ENCODE measurements at regions not wholly inside any gene's neighbourhood (a gene's known extent, or its start where the extent isn't known, plus 50 kb on each side); places are given as distances from the start of the nearest gene placed in this dataset.
"Not testable (repeated sequence)": the region's sequence is repeated elsewhere in the genome, so short reads cannot be mapped to it uniquely, and the experiment has no call there.

GRCh38 chr6:23656255-23657194 lies 469.5 kb upstream of the NRSN1 start:
- H3K36me3 Mint-ChIP-seq = no peaks in the 10 kb centered on the region
- H3K4me3 Mint-ChIP-seq = no peak overlapping the region

DNA sequence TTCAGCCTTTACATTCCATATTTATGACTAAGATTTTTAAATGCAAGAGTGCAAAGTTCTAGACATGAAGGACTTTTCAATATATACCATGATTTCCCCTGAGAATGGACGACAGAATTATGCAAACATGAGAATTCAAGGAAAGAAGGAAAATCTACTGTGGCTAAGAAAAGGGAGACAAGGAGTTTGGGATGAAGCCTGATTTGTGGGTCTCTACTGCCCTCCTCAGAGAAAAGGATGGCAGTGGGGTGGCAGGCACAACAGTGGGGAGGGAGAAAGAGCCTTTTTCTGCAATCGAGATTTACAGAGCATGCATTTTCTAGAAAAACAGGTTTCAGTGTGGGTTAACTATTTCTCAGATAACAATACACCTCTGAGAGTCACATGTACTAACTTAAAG lies 466.9 kb upstream of the NRSN1 start:
- no peaks in the 10 kb centered on the region for H3K27me3 Mint-ChIP-seq
- CTCF ChIA-PET = no interaction called here
- no peaks in the 10 kb centered on the region for H3K36me3 Mint-ChIP-seq
- H3K27ac Mint-ChIP-seq = no peak overlapping the region
- H3K9me3 Mint-ChIP-seq = peaks cover 6% of the 10 kb centered on the region
- H3K4me3 Mint-ChIP-seq = no peak overlapping the region
- no peak for DNase-seq
- no peaks in the 10 kb centered on the region for H3K4me1 Mint-ChIP-seq

More at GRCh38 chr6:23656255-23657194, 469.5 kb upstream of the NRSN1 start:
- no peak for DNase-seq
- CTCF ChIA-PET = no interaction called here
- Mint-ChIP-seq H3K4me1 (no peaks in the 10 kb centered on the region), H3K27me3 (no peaks in the 10 kb centered on the region), H3K9me3 (peaks cover 6% of the 10 kb centered on the region), H3K27ac (no peak overlapping the region)

DNA sequence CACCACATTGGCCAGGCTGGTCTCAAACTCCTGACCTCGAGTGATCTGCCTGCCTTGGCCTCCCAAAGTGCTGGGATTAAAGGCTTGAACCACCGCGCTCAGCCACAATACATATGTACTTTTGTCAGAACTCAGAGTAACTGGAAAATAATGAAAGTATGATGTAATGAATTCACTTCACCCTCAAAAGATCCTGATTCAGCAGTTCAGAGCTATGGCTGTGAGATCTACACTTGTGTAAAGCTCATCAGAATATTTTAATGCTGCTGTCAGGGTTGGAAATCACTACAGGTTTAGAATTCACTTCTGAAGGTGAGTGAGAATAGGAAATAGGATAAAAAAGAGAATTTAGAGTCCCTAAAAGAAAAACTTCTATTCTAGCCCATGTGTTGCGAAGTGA lies 464.5 kb upstream of the NRSN1 start:
- Mint-ChIP-seq H3K9me3 (peaks cover 11% of the 10 kb centered on the region), H3K4me1 (no peaks in the 10 kb centered on the region), H3K36me3 (no peaks in the 10 kb centered on the region), H3K27me3 (no peaks in the 10 kb centered on the region), H3K27ac (no peak overlapping the region), H3K4me3 (no peak overlapping the region)
- CTCF ChIA-PET = no interaction called here
- DNase-seq = no peak

- Mint-ChIP-seq H3K27ac (no peak overlapping the region), H3K36me3 (no peaks in the 10 kb centered on the region), H3K4me3 (no peak overlapping the region), H3K9me3 (peaks cover 15% of the 10 kb centered on the region), H3K27me3 (no peaks in the 10 kb centered on the region), H3K4me1 (no peaks in the 10 kb centered on the region)
- DNase-seq = no peak
- CTCF ChIA-PET = no interaction called here
Measured at GRCh38 chr6:23663096-23663495, 462.9 kb upstream of the NRSN1 start.

DNA sequence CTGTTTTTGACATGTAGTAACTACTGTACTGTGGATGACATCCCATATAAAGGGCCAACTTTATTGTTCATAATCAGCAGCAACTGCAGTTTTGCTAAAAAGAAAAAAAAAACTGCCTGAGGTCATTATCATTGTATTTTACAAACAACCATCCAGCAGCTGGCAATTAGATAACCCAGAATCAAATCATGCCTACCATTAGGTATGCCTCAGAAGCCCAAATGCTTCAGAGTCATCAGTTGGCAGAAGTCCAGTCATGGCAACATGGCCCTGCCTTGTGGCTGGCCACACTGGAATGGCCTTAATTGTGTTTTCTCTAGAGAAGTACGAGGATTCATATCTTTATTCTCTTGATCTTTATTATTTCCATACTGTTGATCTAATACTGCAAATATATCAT lies 462.4 kb upstream of the NRSN1 start:
- Mint-ChIP-seq H3K27ac (no peak overlapping the region), H3K4me1 (no peaks in the 10 kb centered on the region), H3K4me3 (no peak overlapping the region), H3K36me3 (no peaks in the 10 kb centered on the region), H3K27me3 (no peaks in the 10 kb centered on the region), H3K9me3 (peaks cover 15% of the 10 kb centered on the region)
- CTCF ChIA-PET = no interaction called here
- no peak for DNase-seq

DNA sequence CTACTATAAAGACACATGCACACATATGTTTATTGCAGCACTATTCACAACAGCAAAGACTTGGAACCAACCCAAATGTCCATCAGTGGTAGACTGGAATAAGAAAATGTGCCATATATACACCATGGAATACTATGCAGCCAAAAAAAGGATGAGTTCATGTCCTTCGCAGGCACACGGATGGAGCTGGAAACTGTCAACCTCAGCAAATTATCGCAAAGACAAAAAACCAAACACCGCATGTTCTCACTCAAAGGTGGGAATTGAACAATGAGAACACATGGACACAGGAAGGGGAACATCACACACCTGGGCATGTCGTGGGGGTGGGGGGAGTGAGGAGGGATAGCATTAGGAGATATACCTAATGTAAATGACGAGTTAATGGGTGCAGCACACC lies 460.1 kb upstream of the NRSN1 start:
- DNase-seq, H3K36me3 Mint-ChIP-seq, H3K27me3 Mint-ChIP-seq, H3K4me1 Mint-ChIP-seq, H3K4me3 Mint-ChIP-seq, CTCF ChIA-PET, H3K27ac Mint-ChIP-seq: not testable (repeated sequence)
- H3K9me3 Mint-ChIP-seq = peaks cover 18% of the 10 kb centered on the region

- peaks cover 33% of the 10 kb centered on the region for H3K9me3 Mint-ChIP-seq
- no peaks in the 10 kb centered on the region for H3K36me3 Mint-ChIP-seq
- H3K27ac Mint-ChIP-seq = no peak overlapping the region
- no peak for DNase-seq
- no peaks in the 10 kb centered on the region for H3K27me3 Mint-ChIP-seq
- H3K4me3 Mint-ChIP-seq = no peak overlapping the region
- CTCF ChIA-PET = no interaction called here
- H3K4me1 Mint-ChIP-seq = no peaks in the 10 kb centered on the region
Measured at GRCh38 chr6:23672737-23673136, 453.3 kb upstream of the NRSN1 start.

DNA sequence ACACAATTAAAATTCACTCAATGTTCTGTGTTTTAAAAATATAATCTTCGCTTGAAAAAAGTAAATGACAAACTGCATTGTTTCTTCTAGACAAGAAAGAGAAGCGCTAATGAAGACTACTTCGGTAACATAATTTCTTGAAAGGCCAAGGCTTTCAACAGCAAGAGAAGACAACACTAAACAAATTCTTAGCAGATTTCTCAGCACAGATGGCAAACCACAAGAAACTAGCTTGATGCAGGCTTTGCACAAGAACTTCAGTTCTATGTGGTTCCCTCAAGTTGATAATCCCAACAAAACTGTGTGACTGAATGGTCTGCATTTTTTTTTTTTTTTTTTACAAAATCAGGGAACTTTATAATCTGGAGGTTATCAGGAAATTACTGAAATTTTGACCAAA lies 447.4 kb upstream of the NRSN1 start:
- H3K36me3 Mint-ChIP-seq = no peaks in the 10 kb centered on the region
- no peaks in the 10 kb centered on the region for H3K27me3 Mint-ChIP-seq
- H3K9me3 Mint-ChIP-seq = peaks cover 11% of the 10 kb centered on the region
- DNase-seq = no peak
- no peak overlapping the region for H3K4me3 Mint-ChIP-seq
- no peaks in the 10 kb centered on the region for H3K4me1 Mint-ChIP-seq
- CTCF ChIA-PET = no interaction called here
- H3K27ac Mint-ChIP-seq = no peak overlapping the region

DNA sequence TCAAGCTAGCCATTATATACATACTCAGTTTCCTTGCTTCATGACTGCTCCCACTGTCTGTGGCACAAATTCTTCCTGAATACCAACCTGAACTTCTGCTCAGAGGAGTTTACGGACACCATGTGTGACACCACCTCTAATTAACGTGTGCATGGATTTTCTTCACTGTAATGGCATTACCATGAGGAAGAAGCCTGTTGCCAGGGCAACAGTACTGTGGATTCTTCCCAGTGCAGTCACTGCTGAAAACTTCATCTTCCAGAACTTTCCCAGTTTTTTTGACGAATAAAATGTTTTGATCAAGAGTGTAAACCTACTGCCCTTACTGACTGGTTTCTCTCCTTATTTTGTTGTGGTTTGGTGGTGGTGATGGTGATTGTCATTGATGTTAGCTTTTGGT lies 444.3 kb upstream of the NRSN1 start:
- CTCF ChIA-PET = no interaction called here
- H3K4me1 Mint-ChIP-seq = no peaks in the 10 kb centered on the region
- DNase-seq = no peak
- no peak overlapping the region for H3K4me3 Mint-ChIP-seq
- no peaks in the 10 kb centered on the region for H3K36me3 Mint-ChIP-seq
- no peaks in the 10 kb centered on the region for H3K27me3 Mint-ChIP-seq
- H3K27ac Mint-ChIP-seq = no peak overlapping the region
- H3K9me3 Mint-ChIP-seq = no peaks in the 10 kb centered on the region

DNA sequence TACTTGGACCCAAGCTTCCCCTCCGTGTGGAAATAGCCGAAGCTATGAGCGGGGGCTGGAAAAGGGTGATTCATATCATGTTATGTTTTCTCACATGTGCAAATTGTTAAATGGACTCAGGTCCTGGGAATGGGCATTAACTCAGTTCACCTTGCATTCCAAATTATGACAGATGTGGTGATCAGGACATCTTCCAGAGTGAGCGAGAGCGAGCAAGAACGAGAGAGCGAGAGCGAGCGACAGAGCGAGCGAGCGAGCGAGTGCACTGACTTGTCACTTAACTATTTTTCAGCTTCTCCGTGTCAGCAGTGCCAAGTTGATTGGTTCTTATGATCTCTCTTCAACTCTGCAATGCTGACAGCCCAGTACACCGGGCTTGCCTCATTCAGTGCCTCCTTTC lies 437.4 kb upstream of the NRSN1 start:
- Mint-ChIP-seq H3K36me3 (no peaks in the 10 kb centered on the region), H3K4me3 (no peak overlapping the region), H3K9me3 (no peaks in the 10 kb centered on the region), H3K4me1 (no peaks in the 10 kb centered on the region), H3K27ac (no peak overlapping the region), H3K27me3 (no peaks in the 10 kb centered on the region)
- CTCF ChIA-PET = no interaction called here
- no peak for DNase-seq

DNA sequence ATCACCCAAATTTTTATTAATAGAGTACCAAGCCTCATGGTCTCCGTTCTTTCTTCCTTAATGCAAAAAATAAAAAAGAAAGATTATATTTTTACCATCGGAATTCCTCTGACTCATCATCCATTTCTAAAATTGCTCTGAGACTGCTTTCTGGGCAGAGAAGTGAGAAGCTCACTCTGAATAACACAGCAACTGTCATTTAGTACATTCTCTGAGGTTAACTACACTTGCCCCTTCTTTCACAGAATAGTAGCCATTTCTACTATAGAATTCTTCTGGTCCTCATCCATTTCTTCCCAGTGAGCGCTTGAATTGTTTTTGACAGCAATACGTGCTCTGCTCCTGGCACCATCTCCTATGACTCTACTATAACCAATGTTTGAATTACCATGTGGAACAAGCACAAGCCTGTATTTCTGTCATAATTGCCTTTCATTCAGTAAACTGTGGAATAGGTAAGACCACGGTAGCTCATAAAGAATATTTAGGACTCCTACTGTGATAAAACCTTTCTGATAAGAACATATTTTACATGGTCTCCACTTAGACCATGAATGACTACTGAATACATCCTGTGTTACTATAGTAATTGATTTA lies 435.5 kb upstream of the NRSN1 start:
- DNase-seq = no peak
- Mint-ChIP-seq H3K4me1 (no peaks in the 10 kb centered on the region), H3K9me3 (no peaks in the 10 kb centered on the region), H3K27me3 (no peaks in the 10 kb centered on the region), H3K36me3 (no peaks in the 10 kb centered on the region), H3K27ac (no peak overlapping the region), H3K4me3 (no peak overlapping the region)
- CTCF ChIA-PET = no interaction called here

DNA sequence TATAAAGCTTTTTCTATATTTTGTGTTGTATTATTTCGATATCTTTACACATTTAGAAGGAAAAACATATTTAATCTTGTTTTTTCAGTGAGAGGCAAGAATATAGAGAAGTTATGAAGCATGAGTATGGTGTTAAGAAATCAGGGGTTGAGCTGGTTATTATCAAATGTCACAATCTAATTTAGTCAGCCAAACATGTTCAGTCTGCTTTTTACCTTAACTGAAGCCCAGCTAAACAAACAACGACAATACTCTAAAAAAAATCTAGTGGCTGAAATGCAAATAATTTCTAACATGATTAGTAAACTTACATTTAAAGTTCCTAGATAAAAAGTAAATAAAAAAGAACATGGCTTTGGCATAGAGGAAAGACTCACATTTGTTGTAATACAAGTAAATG lies 433.8 kb upstream of the NRSN1 start:
- CTCF ChIA-PET = no interaction called here
- Mint-ChIP-seq H3K4me3 (no peak overlapping the region), H3K4me1 (no peaks in the 10 kb centered on the region), H3K27ac (no peak overlapping the region), H3K36me3 (no peaks in the 10 kb centered on the region), H3K27me3 (no peaks in the 10 kb centered on the region), H3K9me3 (no peaks in the 10 kb centered on the region)
- DNase-seq = no peak

- Mint-ChIP-seq H3K36me3 (no peaks in the 10 kb centered on the region), H3K9me3 (peaks cover 7% of the 10 kb centered on the region), H3K4me3 (no peak overlapping the region), H3K27me3 (no peaks in the 10 kb centered on the region), H3K27ac (no peak overlapping the region), H3K4me1 (no peaks in the 10 kb centered on the region)
- DNase-seq = no peak
- CTCF ChIA-PET = no interaction called here
Measured at GRCh38 chr6:23696992-23697391, 429.0 kb upstream of the NRSN1 start.

GRCh38 chr6:23704479-23705052 lies 421.4 kb upstream of the NRSN1 start:
- DNase-seq = no peak
- H3K9me3 Mint-ChIP-seq = peaks cover 5% of the 10 kb centered on the region
- H3K27ac Mint-ChIP-seq = no peak overlapping the region
- H3K4me1 Mint-ChIP-seq = no peaks in the 10 kb centered on the region
- no peaks in the 10 kb centered on the region for H3K36me3 Mint-ChIP-seq
- CTCF ChIA-PET = no interaction called here
- no peak overlapping the region for H3K4me3 Mint-ChIP-seq
- H3K27me3 Mint-ChIP-seq = no peaks in the 10 kb centered on the region

DNA sequence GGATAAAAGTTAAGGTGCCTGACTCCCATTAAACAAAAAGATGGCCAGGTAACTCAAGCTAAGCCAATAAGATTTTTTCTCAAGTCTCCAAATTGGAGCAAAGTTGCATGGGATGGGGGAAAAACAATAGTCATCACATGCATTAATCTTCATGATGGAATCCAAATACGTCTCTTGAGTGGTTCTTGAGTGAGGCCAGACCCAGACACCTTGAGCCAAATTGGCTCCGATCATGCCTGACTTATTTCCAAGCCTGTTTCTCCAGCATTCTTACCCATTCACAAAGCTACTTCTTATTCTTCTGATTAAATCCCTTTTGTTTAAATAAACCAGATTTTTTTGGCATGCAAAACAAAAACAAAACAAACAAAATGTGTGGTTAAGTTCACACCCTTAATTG lies 420.3 kb upstream of the NRSN1 start:
- CTCF ChIA-PET = no interaction called here
- no peak overlapping the region for H3K27ac Mint-ChIP-seq
- H3K4me1 Mint-ChIP-seq = no peaks in the 10 kb centered on the region
- H3K27me3 Mint-ChIP-seq = no peaks in the 10 kb centered on the region
- peaks cover 3% of the 10 kb centered on the region for H3K9me3 Mint-ChIP-seq
- H3K4me3 Mint-ChIP-seq = no peak overlapping the region
- DNase-seq = no peak
- no peaks in the 10 kb centered on the region for H3K36me3 Mint-ChIP-seq

All from activated naive CD4-positive, alpha-beta T cell treated with anti-CD3 and anti-CD28 coated beads, Interleukin-2, amount 10 ng/mL, durations not matched to agents 7 days and 5 days (primary cell).